HepG2 (cell line): ENCODE measurements at regions not wholly inside any gene's neighbourhood (a gene's known extent, or its start where the extent isn't known, plus 50 kb on each side); places are given as distances from the start of the nearest gene placed in this dataset.

Experiments
- BCL6 ChIP-seq: IDR thresholded peaks from 2 replicates; pipeline ENCODE4 v1.6.1; 2016; ENCODE audit warnings: missing genetic modification reagents, missing compliant biosample characterization
- CREB1 ChIP-seq, 2 experiments: fragments of 450-650 bp in 1 of 2; IDR thresholded peaks; 2 replicates each; pipeline ENCODE4 v1.6.1; 2016 to 2017; ENCODE audit warnings: control low read depth in 1 of 2, mild to moderate bottlenecking in 1 of 2, missing compliant biosample characterization in 1 of 2, missing genetic modification characterization in 1 of 2
- ISX ChIP-seq: sonication (generic); formaldehyde crosslinking; conservative IDR thresholded peaks from 2 replicates; pipeline ENCODE4 v1.5.0; 2020; ENCODE audit warnings: missing genetic modification reagents
- NCOA2 ChIP-seq: sonication (generic); formaldehyde crosslinking; IDR thresholded peaks from 2 replicates; pipeline ENCODE4 v1.8.0; 2022; ENCODE audit warnings: inconsistent platforms
- SMARCE1 ChIP-seq: fragments of 450-650 bp; IDR thresholded peaks from 2 replicates; pipeline ENCODE4 v1.6.1; 2017; ENCODE audit warnings: borderline replicate concordance
- SNAI1 ChIP-seq: sonication (generic); formaldehyde crosslinking; IDR thresholded peaks from 2 replicates; pipeline ENCODE4 v1.5.0; 2020; ENCODE audit warnings: mild to moderate bottlenecking, missing genetic modification reagents, borderline replicate concordance
- ZBTB7A ChIP-seq: sonication (generic); formaldehyde crosslinking; IDR thresholded peaks from 2 replicates; pipeline ENCODE4 v1.8.0; 2022; ENCODE audit warnings: mild to moderate bottlenecking, missing genetic modification reagents
- ZBTB7B ChIP-seq: sonication (generic); formaldehyde crosslinking; IDR thresholded peaks from 2 replicates; pipeline ENCODE4 v1.4.0; 2020; ENCODE audit warnings: missing genetic modification reagents
- ZNF292 ChIP-seq: sonication (generic); formaldehyde crosslinking; IDR thresholded peaks from 2 replicates; pipeline ENCODE4 v1.8.1; 2022; ENCODE audit warnings: mild to moderate bottlenecking, low read depth, missing genetic modification reagents, borderline replicate concordance
- ZNF317 ChIP-seq: sonication (generic); formaldehyde crosslinking; IDR thresholded peaks from 2 replicates; pipeline ENCODE4 v1.5.0; 2020; ENCODE audit warnings: mild to moderate bottlenecking, missing genetic modification reagents
- ZNF687 ChIP-seq: sonication (generic); formaldehyde crosslinking; IDR thresholded peaks from 2 replicates; pipeline ENCODE4 v1.5.1; 2020; ENCODE audit warnings: mild to moderate bottlenecking, missing genetic modification reagents, moderate library complexity
- TF ChIP-seq, protein P1 (sequence below): IDR thresholded peaks from 2 replicates; pipeline ENCODE4 v1.4.0; 2020; ENCODE audit warnings: mild to moderate bottlenecking, missing genetic modification reagents
- TF ChIP-seq, protein P2 (sequence below): sonication (generic); formaldehyde crosslinking; IDR thresholded peaks from 2 replicates; pipeline ENCODE4 v1.4.0; 2020; ENCODE audit warnings: missing genetic modification reagents
- TF ChIP-seq, protein P3 (sequence below): sonication (generic); formaldehyde crosslinking; IDR thresholded peaks from 2 replicates; pipeline ENCODE4 v1.5.1; 2020; ENCODE audit warnings: mild to moderate bottlenecking, missing genetic modification reagents

DNA sequence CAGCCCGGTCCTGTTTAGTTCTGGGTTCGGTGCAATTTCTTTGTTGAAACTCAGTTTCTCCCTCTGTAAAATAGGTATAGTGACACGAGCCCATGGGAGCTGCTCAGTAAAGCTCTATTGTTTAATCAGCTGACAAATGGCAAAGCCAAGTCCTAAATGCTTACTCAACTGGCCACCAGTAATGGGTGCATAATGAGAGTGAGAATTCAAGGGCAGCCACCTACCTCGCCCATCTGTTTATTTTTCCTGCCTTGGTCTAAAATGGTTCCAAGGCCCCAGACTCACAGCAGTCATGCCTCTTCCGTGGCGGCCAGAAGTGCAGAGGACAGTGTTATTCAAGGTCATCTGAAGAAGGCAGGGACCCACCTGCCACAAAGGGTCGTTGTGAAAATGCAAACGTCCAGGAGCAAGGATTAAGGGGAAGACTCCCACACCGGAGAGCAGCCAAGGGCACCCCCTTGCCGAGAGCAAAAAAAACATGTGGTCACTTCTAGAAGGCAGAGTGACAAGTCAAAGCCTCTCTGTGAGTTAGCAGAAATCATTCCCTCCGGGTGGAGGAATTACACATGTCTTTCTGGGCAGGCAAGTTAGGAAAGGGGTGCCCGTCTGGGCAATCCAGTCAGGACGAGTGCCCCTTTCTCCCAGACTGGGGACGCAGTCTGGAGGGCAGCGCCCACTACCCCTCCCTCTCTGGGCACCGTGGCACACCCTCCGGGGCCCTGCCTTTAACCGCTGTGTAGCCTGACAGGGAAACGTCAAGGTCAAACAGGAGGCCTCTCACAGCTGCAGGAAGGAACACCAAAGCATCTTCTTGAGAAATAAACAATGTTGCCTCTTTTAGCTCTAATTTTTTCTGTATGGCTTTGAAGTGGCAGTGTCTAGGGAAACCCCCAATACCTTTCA lies 186.2 kb downstream of the FOXO1 start (continued):
- TF ChIP-seq CREB1 (IDR thresholded peaks at IDR 0.05) (no peak), CREB1 (CRISPR knock-in tag; IDR thresholded peaks at IDR 0.05) (0 out of 2 replicates have a peak, but pooled peaks have one; percentile 28), SNAI1 (CRISPR knock-in tag) (no peak), SMARCE1 (no peak), ZNF687 (CRISPR knock-in tag) (peak; percentile 76), ZBTB7B (peak; percentile 50; the same call in 1 of the 2 replicates), ISX (CRISPR knock-in tag) (no peak), ZNF292 (peak; percentile 60; the same call in 1 of the 2 replicates), ZBTB7A (CRISPR knock-in tag) (peak; percentile 21; the same call in 1 of the 2 replicates), NCOA2 (peak; percentile 46), BCL6 (peak; percentile 49; the same call in 1 of the 2 replicates), ZNF317 (no peak)
- TF ChIP-seq, protein P1, sequence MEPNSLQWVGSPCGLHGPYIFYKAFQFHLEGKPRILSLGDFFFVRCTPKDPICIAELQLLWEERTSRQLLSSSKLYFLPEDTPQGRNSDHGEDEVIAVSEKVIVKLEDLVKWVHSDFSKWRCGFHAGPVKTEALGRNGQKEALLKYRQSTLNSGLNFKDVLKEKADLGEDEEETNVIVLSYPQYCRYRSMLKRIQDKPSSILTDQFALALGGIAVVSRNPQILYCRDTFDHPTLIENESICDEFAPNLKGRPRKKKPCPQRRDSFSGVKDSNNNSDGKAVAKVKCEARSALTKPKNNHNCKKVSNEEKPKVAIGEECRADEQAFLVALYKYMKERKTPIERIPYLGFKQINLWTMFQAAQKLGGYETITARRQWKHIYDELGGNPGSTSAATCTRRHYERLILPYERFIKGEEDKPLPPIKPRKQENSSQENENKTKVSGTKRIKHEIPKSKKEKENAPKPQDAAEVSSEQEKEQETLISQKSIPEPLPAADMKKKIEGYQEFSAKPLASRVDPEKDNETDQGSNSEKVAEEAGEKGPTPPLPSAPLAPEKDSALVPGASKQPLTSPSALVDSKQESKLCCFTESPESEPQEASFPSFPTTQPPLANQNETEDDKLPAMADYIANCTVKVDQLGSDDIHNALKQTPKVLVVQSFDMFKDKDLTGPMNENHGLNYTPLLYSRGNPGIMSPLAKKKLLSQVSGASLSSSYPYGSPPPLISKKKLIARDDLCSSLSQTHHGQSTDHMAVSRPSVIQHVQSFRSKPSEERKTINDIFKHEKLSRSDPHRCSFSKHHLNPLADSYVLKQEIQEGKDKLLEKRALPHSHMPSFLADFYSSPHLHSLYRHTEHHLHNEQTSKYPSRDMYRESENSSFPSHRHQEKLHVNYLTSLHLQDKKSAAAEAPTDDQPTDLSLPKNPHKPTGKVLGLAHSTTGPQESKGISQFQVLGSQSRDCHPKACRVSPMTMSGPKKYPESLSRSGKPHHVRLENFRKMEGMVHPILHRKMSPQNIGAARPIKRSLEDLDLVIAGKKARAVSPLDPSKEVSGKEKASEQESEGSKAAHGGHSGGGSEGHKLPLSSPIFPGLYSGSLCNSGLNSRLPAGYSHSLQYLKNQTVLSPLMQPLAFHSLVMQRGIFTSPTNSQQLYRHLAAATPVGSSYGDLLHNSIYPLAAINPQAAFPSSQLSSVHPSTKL (CRISPR knock-in tag): peak; percentile 56; the same call in 1 of the 2 replicates
- TF ChIP-seq, protein P2, sequence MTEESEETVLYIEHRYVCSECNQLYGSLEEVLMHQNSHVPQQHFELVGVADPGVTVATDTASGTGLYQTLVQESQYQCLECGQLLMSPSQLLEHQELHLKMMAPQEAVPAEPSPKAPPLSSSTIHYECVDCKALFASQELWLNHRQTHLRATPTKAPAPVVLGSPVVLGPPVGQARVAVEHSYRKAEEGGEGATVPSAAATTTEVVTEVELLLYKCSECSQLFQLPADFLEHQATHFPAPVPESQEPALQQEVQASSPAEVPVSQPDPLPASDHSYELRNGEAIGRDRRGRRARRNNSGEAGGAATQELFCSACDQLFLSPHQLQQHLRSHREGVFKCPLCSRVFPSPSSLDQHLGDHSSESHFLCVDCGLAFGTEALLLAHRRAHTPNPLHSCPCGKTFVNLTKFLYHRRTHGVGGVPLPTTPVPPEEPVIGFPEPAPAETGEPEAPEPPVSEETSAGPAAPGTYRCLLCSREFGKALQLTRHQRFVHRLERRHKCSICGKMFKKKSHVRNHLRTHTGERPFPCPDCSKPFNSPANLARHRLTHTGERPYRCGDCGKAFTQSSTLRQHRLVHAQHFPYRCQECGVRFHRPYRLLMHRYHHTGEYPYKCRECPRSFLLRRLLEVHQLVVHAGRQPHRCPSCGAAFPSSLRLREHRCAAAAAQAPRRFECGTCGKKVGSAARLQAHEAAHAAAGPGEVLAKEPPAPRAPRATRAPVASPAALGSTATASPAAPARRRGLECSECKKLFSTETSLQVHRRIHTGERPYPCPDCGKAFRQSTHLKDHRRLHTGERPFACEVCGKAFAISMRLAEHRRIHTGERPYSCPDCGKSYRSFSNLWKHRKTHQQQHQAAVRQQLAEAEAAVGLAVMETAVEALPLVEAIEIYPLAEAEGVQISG: peak; percentile 6
- TF ChIP-seq, protein P3, sequence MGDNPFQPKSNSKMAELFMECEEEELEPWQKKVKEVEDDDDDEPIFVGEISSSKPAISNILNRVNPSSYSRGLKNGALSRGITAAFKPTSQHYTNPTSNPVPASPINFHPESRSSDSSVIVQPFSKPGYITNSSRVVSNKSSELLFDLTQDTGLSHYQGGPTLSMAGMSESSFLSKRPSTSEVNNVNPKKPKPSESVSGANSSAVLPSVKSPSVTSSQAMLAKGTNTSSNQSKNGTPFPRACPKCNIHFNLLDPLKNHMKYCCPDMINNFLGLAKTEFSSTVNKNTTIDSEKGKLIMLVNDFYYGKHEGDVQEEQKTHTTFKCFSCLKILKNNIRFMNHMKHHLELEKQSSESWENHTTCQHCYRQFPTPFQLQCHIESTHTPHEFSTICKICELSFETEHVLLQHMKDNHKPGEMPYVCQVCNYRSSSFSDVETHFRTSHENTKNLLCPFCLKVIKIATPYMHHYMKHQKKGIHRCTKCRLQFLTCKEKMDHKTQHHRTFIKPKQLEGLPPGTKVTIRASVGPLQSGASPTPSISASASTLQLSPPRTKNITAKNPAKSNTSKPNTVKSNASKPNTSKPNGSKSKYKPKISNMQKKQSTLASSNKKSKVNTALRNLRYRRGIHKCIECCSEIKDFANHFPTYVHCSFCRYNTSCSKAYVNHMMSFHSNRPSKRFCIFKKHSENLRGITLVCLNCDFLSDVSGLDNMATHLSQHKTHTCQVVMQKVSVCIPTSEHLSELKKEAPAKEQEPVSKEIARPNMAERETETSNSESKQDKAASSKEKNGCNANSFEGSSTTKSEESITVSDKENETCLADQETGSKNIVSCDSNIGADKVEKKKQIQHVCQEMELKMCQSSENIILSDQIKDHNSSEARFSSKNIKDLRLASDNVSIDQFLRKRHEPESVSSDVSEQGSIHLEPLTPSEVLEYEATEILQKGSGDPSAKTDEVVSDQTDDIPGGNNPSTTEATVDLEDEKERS (CRISPR knock-in tag): peak; percentile 67; the same call in 1 of the 2 replicates
